ENCODE measurements at regions not wholly inside any gene's neighbourhood (a gene's known extent, or its start where the extent isn't known, plus 50 kb on each side); places are given as distances from the start of the nearest gene placed in this dataset.

- no peak for DNase-seq (ENCODE audit: low read depth)
- TF ChIP-seq CTCF (IDR thresholded peaks at IDR 0.05; ENCODE audit: low read depth, low read length, missing control alignments), result no peak
- H3K4me3 ChIP-seq (ENCODE audit: low read depth, low read length), result no peak overlapping the region
Measured at GRCh38 chr10:57986422-57986821, 281.3 kb downstream of the IPMK start.

GRCh38 chr10:57983281-57983791, 284.4 kb downstream of the IPMK start:
- no peak for TF ChIP-seq CTCF (IDR thresholded peaks at IDR 0.05; ENCODE audit: low read depth, low read length, missing control alignments)
- H3K4me3 ChIP-seq (ENCODE audit: low read depth, low read length), result no peak overlapping the region
- DNase-seq (ENCODE audit: low read depth), result no peak

- TF ChIP-seq CTCF (IDR thresholded peaks at IDR 0.05; ENCODE audit: low read depth, low read length, missing control alignments), result no peak
- no peak overlapping the region for H3K4me3 ChIP-seq (ENCODE audit: low read depth, low read length)
- DNase-seq (ENCODE audit: low read depth), result no peak
Measured at GRCh38 chr10:57982091-57982490, 285.6 kb downstream of the IPMK start.

GRCh38 chr10:57979956-57980355, 287.7 kb downstream of the IPMK start:
- no peak overlapping the region for H3K4me3 ChIP-seq (ENCODE audit: low read depth, low read length)
- no peak for DNase-seq (ENCODE audit: low read depth)
- TF ChIP-seq CTCF (IDR thresholded peaks at IDR 0.05; ENCODE audit: low read depth, low read length, missing control alignments), result no peak

GRCh38 chr10:57979491-57979890, 288.2 kb downstream of the IPMK start:
- no peak for DNase-seq (ENCODE audit: low read depth)
- no peak for TF ChIP-seq CTCF (IDR thresholded peaks at IDR 0.05; ENCODE audit: low read depth, low read length, missing control alignments)
- H3K4me3 ChIP-seq (ENCODE audit: low read depth, low read length), result no peak overlapping the region

- H3K4me3 ChIP-seq (ENCODE audit: low read depth, low read length), result no peak overlapping the region
- TF ChIP-seq CTCF (IDR thresholded peaks at IDR 0.05; ENCODE audit: low read depth, low read length, missing control alignments), result no peak
- no peak for DNase-seq (ENCODE audit: low read depth)
Measured at GRCh38 chr10:57977262-57977661, 290.4 kb downstream of the IPMK start.

- H3K4me3 ChIP-seq (ENCODE audit: low read depth, low read length), result no peak overlapping the region
- no peak for DNase-seq (ENCODE audit: low read depth)
- no peak for TF ChIP-seq CTCF (IDR thresholded peaks at IDR 0.05; ENCODE audit: low read depth, low read length, missing control alignments)
Measured at GRCh38 chr10:57973451-57973850, 294.2 kb downstream of the IPMK start.

All from GM12864 (cell line).